ENCODE measurements at regions not wholly inside any gene's neighbourhood (a gene's known extent, or its start where the extent isn't known, plus 50 kb on each side); places are given as distances from the start of the nearest gene placed in this dataset.

DNA sequence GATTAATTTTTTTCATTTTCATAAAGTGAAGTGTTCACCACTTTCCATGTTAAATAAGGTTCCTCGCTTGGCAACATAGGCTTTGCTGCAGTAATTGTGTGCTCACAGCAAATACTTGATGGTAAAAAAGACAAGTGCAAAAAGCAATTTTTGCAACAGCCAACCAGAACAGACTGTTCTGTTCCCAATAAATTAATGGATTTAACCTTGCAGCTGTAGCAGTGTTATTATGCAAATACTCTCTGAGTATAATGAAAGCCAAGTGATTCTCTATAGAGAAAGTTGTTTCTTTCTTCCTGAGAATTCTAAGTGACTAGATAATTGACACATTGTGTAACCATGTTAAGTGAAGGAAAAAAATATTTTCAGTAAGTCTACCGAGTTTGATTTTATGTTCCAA, 183.7 kb upstream of the NAALADL2 start:
- DNase-seq = no peak

DNA sequence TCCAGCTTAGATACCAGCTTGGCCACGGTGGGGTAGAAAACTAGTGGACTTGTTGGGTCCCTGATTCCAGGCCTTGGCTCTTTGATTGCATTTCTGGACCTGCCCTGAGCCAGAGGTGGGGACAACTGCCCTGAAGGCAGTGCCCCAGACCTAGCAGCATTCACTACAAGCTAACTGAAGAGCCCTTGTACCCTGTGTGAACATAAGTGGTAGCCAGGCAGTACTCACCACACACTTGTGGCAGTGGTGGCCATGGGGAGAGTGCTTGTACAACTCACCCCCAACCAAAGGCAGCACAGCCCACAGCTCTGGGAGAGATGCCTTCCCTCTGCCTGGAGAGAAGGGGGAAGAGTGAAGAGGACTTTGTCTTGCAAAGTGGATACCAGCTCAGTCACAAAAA, 177.3 kb upstream of the NAALADL2 start:
- DNase-seq = no peak

DNA sequence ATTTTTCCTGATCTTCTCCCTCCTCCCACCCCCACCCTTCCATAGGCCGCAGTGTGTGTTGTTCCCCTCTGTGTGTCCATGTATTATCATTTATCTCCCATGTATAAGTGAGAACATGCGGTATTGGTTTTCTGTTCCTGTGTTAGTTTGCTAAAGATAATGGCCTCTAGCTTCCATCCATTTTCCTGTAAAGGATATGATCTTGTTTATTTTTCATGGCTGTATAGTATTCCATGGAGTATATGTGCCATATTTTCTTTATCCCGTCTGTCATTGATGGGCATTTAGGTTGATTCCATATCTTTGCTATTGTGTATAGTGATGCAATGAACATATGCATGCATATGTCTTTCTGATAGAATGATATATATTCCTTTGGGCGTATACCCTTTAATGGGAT, 173.3 kb upstream of the NAALADL2 start:
- DNase-seq = no peak

DNA sequence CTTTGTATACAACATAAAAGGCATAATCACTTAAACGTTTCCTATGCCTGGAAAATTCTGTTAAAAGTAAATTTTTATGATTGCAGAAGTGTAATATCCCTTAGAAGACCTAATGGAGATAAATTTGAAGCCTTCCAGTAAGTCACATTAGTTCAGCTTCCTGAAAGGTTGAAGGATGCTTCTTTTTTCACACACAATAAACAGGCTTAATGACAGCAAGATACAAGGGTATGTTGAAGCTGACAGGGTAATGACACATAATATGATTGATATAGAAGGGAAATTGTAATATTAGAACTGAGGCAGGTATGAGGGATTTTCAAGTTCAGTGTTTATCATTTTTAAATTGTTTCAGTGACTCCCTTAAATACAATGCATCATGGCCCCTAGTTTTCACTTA, 161.8 kb upstream of the NAALADL2 start:
- no peak for DNase-seq

DNA sequence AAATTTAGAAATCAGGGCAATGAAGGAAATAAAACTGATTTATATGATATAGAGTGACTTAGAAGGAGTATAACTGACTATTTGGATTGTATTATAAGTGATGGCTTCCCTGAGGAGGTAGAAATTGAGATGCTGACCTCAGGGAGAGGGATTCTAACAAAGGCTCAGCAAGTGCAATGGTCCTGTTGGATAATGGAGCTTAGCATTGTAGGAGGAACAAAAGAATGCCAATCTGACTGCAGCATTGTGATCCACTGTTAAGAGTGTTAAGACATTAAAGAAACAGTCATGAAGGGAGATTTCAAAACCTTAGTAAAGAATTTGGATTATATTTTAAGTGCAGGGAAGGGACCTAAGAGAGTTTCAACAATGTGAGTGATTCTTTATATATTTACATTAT, 158.4 kb upstream of the NAALADL2 start:
- no peak for DNase-seq

DNA sequence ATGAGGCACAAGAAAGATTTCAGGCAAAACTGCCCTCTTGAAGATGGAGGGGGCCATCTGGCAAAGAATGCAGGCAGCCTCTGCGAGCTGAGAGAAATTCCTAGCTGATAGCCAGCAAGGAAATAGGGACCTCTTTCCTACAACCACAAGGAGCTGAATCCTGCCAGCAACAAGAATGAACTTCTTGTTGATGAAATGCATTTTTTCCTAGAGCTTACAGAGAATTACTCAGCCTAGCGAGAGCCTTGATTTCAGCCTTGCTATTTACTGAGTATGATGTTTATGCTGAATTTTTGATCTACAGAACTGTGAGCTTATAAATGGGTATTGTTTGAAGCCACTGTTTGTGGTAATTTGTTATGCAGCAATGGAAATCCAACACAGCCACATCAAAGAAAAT, 148.5 kb upstream of the NAALADL2 start:
- no peak for DNase-seq

DNA sequence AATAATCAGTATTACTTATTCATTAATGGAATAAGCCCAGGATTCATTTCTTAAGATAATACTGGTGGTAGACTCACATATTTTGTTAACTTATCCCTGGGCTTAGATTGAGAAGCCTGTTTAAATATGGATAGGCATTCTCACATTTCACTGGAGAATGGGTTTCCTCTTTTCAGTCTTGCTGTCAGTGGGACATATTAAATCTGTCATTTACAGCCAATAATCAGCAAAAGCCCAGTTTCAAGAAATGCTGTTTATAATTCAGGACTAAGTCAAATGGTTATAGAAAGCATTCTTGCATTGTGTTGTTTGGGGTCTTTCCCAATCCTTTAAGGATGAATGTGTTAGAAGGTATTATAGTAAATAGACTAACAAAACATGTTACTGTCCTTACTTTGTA, 143.7 kb upstream of the NAALADL2 start:
- no peak for DNase-seq

DNA sequence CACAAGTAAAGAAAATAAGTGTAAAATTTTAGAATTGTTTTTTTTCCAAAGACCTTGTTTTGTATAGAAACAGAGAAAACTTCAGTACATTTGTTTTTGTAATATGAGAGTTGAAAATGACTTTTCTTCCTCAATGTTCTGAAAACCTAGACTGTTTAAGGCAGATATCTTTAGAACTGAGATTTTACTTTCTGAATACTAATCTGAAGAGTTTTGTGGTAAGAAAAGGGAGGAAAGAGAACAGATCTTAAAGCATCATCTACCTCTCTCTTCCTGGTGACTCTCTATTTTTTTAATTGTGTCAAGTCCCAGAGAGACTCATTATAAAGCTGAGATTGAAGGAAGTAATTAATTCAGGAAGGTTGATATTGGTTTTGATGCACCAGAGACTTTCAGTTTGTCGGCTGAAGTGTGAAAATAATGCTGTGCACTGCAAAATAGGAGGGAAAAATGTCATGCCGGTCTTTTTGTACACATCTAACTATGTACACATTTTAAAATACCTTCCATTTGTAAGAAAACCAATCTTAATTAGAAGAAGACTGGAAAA, 142.1 kb upstream of the NAALADL2 start:
- no peak for DNase-seq

DNA sequence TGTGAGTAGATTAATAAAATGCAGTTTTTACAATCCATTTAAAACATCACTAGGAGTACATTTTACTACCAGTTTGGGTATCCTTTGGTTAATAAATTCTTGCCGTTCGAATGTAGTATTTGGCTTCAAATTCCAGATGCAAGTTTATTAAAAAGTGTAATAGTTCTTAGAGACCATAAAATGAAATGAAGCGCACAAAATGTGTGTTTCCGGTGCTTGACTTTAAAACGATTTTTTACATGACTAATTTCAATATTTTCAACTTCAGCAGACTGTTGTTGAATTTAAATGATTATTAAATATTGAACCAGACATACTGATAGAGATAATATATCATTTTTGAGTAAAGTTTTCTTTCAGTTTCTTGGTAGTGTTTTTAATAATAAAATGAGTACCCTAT, 138.4 kb upstream of the NAALADL2 start:
- no peak for DNase-seq

DNA sequence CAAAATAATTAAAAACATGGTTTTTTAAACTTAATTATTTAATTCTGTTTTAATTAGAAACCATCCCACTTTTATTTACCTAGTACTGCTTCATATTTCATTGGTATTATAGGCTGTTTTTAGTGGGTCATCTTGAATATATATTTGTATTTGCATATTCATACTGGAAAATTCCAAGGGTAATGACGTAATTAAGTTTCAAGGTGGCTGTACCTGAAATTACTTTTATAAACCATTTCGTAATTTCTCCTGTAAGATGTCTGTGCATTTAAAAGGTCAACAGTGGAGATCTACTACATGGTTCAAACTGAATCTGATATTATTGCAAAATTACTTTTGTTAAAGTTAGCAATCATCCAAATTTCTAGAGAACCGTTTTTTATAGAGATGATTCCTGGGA, 133.8 kb upstream of the NAALADL2 start:
- DNase-seq = no peak

DNA sequence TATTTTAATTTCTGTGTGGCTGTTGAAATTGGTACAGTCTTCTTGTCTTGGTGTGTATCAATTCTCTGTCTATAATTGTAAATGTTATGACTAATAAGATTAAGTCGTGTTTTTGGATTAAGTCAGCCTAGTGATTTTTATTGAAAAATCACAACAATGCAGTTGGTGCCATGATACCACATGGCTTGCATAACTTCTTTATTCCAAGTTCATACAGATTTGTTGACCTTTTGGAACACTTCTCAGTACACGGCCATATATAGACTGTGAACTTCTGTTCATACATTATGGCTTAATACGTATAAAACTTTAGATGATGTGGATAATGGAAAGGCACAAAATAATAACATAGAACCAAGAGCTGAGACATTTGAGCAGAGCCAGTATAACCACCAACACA, 121.2 kb upstream of the NAALADL2 start:
- DNase-seq = no peak

DNA sequence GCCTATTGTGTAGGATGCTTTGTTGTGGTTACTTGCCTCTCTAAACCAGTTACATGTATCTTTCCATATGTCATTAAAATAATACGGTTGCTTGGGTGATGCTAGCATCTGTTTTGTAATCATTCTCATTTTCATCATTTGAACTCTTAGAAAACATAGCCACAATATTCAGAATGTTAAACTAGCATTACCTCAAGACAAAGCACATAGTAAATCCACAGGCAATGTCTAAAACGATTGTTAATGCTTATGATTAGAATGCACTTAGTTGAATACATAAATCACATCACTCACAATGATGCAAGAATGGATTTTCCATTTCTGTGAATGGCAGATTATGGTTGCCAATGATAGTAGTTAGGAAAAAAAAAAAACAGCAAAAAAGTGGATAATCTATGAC, 110.0 kb upstream of the NAALADL2 start:
- no peak for DNase-seq

DNA sequence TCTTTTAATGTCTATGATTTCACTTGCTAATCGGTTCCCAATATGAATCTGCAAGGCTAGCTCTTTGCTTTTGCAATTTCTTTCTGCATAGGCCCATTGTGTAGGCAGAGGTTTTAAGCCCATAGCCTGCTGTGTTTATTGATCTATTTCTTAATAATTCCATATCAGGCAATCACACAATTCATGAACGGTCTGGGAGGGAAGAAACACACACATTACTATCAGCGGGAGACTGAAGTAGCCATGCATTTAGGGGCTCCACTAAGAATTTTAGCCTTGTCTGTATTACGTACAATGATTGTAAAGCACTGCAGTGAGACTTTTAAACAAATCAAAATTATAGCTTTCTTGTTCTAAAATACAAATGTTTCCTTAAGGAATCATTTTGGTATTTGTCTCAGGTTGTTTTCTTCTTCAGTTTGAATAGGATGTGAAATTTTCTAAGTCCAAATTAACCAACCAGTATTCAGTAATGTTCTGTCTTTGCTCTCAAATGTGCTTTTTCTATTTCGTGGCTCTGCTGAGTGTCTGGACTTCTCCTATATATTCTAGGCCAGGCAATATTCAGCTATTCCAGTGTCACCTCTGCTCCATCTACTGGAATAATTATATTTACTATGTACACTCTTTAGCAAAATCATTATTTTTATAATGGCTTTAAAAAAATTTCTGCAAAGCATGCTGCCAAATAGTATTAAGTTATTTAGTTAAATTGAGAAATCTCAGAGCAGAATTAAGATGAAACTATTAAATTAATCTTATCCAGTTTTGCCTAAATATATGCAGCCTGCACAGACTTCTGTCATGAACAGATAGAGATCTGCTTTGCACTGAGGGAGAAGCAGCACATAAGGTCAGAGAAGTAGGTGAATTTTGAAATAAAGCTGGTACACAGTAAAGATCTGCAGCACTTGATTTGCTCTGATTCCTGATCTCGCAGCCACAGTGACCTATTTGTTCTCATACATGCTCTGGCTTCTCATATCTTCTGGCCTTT, 103.0 kb upstream of the NAALADL2 start:
- no peak for DNase-seq

DNA sequence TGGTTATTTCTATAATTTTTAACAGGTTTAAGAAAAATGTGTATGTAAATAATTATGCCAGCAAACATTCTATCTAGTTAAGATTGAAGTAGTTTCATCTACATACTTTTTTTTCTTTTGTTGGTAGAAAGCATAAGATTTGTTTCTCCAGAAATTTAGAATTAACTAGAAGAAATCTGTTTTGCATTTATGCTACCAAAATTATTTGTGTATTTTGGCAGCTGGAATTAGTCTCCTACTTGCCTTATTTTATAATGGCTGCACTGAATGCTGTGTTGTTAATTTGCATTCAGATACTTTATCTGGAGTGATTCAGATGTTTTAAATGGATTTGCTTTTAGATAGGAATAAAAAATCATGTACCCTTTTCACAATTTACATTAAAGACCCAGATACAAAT, 100.2 kb upstream of the NAALADL2 start:
- no peak for DNase-seq

DNA sequence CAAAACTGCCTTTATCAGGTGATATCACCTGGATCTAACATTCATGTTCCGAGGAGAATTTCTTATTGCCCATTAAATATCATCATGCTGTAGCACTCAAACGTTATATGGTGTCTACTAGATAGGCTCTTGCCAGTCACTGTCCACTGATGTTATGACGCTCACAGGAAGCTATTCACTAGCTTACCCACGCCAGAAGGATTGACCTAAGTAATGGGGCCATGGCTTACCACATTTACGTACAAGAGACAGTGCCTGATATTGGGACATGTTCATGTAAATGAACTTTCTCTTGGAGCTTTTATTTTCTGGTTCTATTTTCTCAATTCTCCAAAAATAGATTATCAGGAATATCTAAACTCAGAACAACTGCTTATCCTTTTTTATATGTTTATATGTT, 91.7 kb upstream of the NAALADL2 start:
- no peak for DNase-seq

DNA sequence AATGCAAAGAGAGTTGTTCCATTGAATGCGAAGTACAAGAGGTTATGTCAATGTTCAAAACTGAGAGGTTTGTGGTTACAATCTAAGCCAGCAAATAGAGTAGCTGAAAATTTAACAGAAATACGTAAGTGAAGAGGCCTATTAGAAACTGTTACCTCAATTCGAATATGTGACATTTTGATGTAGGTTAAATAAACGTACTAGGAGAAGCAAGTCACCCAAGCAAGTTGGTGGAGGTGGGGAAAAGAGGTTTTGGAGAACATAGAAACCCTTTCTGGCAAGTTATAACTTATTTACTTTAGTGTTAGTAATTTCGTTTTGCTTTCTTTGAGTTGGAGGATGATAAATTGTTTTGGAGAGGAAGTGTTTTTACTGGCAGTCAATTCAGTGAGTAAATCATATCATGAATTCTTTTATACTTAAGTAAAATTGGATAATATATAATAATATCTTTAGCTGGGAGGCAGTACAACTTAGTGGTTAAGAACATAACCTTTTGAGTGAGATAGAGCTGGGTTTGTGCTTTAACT, 91.2 kb upstream of the NAALADL2 start:
- no peak for DNase-seq

DNA sequence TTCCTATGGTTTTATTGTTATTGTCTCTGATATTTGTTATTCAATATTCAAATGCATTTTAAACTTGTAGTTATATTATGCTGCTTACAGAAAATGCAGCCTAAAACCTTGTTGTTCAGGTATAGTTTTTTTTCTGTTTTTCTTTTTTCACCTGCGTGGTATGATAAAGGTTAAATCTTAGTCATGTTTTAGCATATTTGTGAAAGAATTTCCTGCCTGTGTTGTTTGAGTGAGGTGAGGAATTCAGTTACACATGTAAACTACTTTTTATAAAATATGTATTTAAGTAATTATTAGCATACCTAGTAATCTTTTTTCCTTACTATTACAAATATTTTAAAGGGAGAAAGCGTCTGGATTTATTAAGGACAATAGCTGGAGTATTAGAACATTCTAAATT, 90.0 kb upstream of the NAALADL2 start:
- DNase-seq = no peak

DNA sequence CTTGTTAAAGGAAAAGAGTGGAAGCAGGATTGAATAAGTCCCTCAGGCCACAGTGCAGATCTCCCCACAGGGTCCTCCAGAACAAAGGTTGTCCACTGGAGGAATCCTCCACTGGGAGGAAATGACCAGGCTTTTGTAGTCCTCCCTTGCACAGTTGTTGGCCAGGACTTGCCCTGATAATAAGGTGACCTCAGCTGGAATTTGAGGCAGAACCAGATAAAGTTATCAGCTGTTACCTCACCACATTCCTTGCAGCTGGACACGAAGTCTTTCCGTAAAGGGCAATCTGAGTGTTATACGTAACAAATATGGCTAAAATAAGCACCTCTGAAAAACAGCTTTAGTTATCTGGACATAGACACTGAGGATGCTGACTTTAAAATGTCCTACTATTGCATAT, 83.5 kb upstream of the NAALADL2 start:
- DNase-seq = no peak

DNA sequence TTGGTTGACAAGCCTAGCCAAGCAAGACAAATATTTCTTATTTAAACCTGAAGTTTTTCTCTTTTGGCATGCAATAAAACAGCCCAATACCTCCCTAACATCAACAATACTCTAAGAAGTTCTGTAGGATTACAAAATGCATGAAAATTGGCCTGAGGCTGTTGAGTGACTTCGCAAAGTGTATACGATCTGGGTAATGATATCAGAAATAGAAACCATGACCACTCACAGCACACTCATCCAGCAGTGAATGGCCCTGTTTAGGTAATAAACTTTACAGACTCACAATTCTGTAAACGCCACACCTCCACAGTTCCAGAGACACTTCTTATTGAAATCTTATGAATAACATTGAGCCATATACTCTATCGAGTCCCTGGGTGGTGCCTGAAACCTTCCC, 83.0 kb upstream of the NAALADL2 start:
- no peak for DNase-seq

DNA sequence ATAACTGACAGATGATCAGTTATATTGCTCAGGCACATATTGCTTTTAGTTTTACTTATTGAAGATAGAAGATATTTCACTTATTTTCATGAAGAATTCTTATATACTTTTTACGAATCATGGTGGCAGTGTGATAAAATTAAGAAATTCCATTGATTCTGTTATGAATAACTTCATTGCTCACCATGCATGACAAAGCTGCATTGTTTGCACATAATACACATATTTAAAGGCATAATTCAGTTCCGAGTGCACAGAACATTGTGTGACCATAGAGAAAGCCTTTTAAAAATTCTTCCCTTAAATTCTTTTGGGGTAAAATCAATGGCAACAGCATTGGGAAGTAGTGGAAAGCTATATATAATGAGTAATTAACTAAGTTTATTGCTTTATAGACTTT, 82.5 kb upstream of the NAALADL2 start:
- no peak for DNase-seq

DNA sequence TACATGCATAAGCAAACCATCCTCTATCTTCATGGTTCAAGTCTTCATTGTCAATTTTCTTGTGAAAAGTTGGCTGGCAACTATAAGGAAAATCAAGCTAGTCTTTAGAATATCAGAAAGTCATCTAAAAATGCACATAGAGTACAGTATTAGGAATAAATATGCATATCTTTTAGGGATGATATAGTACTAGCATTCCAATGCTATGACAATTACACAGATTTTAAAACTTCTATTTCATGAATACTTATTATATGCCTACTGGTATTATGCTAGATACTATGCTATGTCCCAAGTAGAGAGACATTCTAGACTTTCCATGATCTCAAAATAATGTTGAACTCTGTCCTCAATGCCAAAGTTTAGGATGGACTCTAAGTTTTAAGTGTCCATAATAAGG, 81.3 kb upstream of the NAALADL2 start:
- no peak for DNase-seq

DNA sequence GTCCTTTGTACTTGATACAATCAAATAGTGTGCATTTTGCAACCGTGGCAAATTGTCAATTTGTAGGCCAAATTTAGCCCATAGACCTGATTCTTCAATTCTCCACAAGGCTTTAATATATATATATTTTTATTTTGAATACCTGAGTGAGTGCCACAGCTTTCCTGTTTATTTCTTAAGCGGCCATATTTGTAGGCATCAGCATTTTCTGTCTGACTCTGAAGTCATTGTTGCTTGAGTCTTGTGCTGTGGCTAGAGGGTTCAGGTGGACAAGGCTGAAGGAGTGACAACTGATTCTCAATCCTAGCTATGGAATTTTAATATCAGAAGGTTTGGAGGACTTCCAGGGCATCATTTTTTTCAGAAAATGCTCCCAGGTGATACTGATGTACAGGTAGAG, 75.6 kb upstream of the NAALADL2 start:
- no peak for DNase-seq

DNA sequence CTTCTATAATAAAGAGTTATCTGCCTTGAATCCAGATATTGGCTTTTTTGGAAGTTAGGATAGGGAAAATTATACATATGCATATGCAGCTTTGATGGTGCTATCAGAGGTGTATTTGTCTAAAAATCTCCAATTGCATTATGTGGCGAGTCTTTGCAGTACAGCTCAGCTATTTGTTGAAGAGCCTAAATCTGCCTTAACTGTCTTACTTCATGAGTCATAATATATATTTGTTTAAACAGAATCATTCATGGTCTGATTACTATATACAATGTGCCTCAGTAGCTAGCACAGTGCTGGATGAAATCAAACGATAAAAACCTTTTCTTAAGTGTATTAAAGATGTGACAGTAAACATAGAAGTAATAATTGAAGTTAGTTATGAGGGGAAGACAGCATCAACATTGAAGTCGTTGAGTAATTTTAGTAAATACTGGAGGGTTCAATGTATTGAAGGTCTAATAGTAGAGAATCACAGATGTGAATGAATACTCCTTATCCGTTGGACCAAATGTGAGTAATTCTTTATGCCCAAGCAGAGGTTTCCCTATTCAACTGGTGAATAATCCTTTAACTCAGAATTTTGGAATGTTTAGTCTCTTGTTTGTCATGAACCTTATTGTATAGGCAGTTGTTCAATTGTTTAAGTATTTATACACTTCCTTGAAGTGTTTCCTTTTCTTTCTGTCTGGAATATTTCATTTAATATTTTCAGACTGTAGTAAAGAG, 74.8 kb upstream of the NAALADL2 start:
- DNase-seq = no peak

DNA sequence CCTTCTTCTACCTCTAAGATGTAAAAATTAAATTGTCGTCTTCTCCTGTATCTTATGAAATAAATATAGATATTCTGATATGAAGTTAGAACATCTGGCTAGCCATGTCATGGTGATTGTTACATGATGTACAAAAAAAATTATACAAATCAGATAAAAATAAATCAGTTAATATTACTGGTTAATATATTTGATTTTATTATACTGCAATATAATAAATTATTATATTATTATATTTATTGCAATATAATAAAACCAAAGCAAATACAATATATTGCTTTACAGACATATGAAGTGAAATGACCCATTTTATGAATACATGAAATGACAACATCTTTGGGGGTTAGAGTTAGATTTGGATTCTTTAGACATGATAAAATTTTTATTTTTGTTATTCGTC, 72.3 kb upstream of the NAALADL2 start:
- DNase-seq = no peak

All from right forelimb (tissue), 1 donor.